GM19025 (cell line): ENCODE measurements at regions not wholly inside any gene's neighbourhood (a gene's known extent, or its start where the extent isn't known, plus 50 kb on each side); places are given as distances from the start of the nearest gene placed in this dataset.

ENCODE experiments used
- ATAC-seq: cut with Tn5 transposase; IDR thresholded peaks from one replicate; pipeline ENCODE4 v1.9.1; 2021; ENCODE audit warnings: mild to moderate bottlenecking, low read depth, moderate library complexity; ENCODE audit not compliant: unreplicated experiment

DNA sequence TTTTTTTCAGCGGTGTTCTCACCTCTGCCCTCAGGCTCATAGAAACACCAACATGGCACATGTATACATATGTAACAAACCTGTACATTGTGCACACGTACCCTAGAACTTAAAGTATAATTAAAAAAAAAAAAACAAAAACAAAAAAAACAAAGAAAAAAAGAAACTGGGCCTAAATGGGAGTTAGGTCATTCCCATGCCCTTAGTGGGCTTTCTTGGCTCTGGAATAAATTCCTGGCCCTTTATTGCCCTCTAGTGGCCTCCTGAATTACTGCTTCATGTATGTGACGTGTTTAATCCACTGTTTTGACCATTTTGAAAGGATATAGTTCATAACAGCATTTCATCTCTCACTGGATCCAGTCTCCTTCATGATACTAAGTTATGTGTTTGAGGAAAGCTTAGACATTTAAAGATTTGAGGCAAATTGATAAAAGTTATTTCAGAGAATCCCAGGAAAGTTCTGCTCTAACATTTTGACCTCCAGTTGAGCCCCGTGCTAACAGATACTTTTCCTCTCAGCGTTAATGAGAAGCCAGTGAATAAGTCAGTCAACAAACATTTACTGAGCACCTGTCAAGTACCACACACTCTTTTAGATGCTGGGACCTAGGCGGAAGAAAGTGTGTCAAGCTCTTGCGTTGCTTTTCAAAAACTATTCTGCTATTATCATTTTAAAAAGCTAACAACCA is 54.7 kb upstream of the SYPL1 start:
- no peak for ATAC-seq

DNA sequence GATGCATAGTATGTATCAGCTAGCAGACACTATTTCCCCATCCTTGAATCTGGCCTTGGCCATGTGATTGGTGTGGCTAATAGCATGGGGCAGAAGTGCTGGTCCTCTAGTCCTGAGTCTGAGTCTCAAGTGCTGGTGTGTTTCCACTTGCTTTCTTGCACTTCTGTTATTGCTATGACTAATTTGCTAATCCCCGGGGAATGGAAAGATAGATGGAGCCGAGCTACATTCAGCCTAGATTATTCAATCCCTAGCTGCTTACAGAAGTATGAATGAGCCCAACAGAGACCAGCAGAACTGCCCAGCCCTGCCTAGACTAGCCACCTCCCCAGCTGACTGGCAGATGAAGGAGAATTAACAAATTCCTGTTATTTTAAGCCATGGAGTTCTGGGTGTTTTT is 53.2 kb upstream of the SYPL1 start:
- no peak for ATAC-seq

DNA sequence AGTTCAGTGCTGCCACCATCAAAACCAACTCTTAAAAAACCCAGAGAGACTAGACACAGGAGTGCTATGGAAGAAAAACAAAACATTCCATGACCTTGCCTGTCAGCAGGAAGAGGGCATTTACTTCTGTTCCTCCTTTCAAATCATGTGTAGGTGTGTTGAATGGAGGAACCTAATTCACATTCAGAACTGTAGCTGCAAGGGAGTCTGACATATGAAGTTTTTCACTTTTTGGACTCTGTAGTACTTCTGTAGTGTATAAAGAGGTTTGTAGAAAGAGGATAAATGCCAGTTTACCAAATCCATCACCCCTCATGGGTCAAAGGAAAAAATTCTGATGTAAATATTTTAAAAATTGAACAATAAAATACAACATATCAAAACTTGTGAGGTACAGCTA is 51.1 kb upstream of the SYPL1 start:
- ATAC-seq: no peak
